ENCODE measurements at regions not wholly inside any gene's neighbourhood (a gene's known extent, or its start where the extent isn't known, plus 50 kb on each side); places are given as distances from the start of the nearest gene placed in this dataset.

DNA sequence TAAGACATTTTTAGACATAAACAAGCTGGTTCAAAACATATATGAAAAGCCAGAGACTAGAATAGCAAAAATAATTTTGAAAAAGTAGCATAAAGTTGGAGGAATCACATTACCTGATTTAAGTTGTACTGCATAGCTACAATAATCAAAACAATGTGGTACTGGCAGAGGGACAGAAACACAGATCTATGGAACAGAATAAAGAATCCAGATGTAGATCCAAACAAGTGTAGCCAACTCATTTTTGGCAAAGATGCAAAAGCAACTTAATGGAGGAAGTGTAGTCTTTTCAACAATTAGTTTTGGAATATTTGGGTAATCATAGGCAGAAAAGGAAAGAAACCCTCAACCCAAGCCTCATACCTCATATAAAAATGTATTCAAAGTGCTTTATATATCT is 278.7 kb upstream of the ZNF521 start:
- no peak for DNase-seq

DNA sequence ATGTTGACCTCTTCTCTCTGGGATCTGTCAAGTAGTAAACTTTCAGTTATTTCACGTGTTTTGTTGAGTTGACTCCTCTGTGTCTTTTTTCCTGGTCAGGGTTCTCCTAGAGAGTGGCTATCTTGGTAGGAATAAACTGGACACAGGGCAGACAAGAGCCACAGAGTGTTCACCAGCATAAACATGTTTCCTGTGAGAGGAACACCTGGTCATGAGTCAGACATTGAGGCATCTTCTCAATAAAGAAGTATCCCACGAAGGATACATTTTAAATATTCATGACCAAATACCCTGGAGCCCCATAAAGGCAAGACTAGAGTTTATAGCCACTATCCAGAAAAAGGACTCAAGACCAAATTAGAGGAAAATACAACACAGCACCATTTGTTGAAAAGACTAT is 269.7 kb upstream of the ZNF521 start:
- no peak for DNase-seq

DNA sequence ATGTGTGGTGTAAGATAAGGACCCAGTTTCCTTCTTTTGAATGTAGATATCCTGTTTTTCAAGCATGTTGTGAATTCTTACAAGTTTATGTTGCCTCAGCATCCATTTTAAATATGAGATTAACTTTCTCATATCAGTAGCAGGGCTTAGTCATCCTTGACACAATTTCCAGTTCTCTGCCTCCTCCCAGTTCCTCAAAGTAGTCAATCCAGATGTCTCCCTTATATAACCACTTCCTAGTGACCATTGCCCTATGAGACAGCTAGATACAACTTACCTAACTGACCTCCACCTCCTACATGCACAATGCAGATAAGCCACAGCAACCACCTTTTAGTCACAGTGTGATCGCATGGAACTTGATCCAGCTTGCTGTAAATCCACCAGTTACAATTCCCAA is 269.2 kb upstream of the ZNF521 start:
- DNase-seq: no peak

DNA sequence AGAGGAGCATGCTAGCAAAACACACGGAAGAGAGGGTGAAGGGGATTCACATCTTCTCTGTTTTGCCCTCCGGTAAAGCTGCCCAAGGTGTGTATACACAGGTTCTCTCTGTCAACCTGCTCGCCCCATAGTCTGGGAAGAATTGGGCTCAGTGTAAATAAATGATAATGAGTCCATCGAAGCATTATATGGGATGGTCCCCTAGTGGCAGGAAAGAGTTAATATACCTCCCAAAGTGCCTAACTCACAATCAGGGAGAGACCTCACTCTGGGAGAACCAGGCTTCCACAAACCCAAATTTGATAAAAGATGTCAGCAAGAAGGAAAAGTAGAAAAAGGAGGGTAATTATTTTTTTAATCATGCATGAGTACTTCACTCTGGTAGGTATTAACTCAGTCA is 262.2 kb upstream of the ZNF521 start:
- no peak for DNase-seq

DNA sequence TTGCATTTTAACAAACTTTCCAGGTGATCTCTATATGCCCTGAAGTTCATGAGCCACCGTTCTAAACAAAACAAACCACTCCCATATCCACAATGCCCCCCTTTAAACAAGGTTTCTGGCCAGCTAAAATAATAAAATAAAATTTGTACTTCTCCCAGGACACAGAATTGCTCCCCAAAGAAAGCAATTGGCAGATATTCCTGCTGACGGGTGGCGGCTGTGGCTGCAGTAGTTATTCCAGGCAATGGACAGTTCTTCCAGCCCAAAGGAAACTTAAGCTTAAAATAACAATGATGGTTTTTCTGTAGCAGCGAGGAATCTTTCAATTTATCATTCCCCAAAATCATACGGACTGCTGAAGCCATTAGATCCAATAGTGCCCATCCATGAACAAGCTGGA is 260.5 kb upstream of the ZNF521 start:
- DNase-seq: no peak

DNA sequence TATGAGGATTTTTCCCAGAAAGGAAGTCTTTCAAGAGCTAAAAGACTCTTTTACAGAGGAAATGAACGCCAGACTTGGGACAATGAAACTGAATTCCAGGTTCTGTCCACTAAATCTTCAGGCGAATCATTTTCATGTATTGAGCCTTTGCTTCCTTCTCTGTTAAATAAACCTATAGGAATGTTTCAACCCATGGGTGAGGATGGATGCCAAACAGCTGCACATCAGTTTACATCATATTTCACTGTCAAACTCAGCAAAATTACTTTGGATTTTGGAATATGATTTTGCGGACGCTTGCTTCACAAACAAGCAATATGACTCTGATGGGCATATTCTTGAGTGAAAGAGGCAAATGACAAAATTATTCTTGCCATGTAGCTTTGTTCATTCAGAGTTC is 256.1 kb upstream of the ZNF521 start:
- DNase-seq: no peak

DNA sequence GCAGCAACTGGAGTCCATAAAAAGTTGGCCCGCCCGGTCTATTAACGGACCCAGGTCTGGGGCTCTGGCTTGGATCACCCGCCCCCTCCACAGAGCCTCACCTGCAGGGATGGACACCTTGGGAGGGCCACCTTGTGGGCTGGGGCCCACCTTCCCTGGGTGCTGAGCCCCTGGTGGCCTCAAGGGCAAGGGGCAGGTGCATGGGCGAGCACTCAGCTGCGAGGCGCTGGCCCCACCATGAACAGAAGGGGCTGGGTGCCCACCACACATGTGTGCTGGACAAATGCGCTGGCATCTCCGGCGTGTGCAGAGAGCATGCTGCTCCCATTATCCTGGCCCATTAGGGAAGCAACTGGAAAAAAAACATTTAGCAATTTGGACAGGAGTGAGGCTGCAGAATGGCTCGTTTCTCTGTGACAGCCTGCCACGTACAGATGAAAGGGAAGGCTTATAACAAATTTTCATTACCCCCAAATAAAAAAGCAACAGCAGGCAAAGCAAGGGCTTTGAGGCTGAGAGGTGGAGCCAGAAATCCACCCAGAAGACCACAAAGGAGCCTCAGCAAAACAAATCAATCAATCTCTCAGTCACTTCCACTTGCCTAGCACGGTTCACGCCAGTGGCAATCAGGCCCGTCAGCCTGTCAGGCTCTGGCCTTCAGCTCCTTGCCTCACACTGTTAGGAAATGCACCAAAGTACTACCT is 253.1 kb upstream of the ZNF521 start:
- DNase-seq: no peak

DNA sequence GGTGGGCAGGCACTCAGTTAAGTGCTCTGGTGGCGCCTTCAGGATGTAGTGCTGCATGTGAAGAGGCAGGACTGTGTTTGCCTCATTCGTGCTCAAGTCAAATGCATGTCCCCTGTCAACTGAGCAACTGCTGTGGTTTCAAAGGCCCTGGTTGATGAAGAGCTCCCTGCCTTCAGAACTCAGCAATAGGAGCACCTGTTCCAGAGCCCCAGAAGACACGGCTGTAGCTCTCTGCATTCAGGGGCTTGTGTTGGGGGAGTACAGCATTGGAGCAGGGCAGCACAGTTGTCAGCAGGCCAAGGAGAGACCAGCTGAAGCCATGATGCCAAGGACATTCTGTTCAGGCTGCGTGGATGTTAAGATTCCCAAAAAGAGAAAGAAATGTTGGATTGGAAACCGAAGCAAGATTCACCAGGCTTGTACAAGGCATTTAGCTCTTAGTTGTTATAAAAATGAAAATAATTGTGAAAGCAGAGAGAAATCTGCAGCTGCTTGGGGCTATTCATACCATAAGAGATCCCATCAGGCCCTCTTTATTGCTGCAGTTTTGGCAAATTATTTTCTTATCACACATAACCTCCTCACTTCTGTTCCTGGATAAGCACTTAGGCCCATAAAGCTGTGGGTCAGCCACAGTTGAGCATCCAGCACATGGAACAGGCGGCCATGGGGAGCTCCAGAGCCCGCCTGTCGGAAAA is 252.4 kb upstream of the ZNF521 start:
- DNase-seq: no peak

DNA sequence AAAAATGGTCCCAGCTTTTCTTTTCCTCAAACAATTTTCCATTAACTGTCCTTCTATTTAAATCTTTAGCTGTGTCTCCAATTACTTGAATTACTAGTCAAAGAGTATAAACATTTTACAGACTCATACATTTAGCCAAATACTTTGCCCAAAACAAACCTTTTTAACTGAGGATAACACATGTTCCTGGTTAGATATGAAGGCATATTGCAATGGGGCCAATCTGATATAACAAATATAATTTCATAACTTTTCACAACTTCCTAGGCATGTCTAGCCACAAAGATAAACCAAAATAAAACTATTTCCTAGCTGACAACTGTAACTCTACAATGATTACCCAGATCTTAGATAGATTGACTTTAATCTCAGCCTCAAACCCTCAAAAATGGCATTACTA is 247.5 kb upstream of the ZNF521 start:
- DNase-seq: no peak

DNA sequence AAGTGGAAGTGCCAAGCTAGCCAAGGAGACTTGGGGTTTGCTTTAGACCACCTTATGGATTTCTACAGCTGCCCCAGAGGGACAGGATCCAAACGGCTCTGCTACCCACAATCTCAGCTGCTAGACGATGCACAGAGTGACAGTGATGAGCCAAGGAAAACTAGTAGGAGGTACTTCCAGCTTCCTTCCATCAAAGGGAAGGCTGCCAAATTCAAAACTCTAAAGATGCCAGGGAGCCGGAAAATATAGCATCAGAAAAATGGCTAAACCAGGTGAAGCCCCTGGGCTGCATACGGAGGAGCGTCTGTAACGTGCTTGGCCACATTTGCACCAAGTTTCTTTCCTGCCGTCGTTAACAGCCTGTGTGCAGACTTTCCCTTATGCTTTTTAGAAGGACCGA is 245.5 kb upstream of the ZNF521 start:
- DNase-seq: no peak

DNA sequence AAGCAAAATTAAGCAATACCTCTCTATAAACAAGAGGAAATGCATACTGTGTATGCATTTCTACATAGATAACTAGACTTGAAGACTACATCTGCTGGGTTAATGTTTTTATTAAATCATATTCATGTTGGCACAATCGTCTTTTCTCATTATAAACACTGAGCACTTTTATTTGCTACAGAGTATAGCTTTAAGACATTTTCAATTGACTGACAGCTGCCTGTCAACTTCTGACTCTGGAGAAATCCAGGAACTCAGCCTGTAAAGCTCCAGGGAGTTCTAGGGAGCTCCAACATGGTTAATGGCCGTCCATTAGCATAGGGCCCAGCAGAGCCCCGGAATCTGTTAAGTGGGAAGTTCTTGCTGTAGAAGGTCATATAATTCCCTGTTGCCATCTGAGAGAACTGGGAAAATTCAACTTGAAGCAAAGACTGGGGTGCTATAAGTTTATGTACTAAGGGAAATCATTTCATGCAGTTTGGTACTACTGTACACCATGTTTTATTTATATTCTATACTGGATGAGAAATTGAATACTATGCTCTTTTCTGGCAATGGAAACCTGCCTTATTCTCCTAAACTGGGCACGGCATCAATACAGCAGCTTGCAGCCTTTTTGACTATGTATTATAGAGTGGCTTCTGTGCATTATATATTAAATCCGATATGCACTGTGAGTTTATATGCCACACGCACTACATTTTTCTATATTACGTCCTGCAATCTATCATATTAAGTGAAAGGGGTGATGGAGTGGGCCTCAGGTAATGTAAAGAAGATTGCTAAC is 243.5 kb upstream of the ZNF521 start:
- DNase-seq: no peak

DNA sequence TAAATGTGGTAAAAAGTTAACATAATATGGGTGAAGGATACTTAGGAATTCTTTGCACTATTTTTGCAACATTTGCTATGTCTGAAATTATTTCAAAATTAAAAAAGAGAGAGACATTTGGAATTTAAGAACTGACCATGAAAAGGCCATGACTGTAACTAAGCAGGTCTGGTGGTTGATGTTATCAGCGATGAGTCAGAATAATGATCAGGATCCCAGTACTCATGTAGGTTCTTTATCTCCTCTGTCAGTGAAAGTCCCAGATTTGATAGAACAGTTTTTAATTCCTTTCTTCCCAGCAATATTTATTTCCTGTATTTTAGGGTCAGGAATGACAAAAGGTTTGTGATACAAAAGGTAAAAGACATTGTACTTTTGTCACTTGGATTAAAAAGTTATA is 242.4 kb upstream of the ZNF521 start:
- DNase-seq: no peak

DNA sequence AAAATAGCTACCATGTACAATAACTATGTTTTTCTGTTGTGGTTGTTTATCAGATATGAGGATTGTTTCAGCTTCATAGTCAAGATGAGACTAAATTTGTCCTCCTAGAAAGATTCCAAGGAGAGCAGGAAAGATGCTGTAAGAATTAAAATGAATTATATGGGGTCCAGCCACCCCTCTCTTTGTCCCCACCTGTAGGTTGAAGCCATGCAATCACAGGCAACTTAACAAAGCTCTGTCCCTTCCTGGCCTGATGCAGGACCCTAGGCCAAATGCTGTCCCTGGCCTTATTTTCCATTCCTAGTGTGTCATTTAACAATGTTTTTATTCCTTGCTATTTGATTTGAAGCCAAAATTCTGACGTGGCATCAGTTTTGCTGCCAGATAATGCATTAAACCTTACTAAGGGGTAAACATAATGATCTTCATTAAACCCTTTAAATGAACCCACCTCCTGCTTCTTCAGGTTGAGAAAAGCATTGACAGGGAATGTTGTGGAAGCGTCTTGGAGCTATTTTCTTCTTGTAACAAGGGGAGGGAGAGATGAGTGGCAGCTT is 240.9 kb upstream of the ZNF521 start:
- DNase-seq: no peak

DNA sequence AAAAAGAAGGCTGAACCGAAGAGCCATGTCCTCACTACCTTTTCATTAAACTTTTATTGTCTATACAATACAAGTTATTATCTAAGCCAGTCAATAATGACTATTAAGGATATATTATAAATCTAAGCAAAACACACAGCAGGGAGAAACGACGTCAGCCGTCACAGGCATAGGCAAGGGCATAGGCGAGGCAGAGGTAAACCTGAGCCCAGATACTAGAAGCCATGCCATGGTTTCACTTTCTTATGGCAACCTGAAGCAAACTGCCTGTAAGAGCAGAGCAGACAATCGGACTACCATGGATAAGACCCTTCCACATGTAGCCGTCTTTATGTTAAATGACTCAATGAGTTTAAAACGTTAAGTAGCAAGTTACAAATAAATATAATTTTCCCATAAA is 238.5 kb upstream of the ZNF521 start:
- no peak for DNase-seq

DNA sequence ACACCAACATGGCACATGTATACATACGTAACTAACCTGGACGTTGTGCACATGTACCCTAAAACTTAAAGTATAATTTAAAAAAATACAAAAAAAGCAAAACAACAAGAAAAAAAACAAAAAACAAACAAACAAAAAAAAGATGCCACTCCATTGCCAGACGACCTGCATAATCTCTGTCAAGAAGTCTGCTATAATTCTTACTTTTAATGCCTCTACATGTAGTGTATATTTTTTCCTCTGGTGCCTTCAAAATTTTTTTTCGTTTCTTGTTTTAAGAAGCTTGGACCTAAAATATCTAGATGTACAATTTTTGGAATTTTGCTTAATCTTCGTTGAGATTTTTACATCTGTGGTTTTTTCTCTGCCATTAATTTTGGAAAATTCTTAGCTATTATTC is 235.6 kb upstream of the ZNF521 start:
- no peak for DNase-seq

DNA sequence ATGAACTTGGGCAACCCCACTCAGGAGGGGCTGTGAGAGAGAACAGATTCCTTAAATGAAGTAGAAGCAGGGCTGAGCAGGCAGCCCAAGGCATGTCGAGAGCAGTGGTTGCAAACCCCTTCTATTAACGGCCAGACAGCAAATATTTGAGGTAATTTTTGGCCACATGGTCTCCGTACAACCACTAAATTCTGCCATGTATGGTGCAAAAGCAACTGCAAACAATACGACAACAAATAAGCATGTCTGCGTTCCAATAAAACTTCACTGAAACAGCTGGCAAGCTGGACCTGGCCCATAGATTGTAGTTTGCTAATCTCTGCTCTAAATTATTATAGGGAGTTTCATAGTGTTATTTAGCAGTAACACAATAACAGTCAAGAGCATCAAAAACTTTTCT is 217.0 kb upstream of the ZNF521 start:
- no peak for DNase-seq

DNA sequence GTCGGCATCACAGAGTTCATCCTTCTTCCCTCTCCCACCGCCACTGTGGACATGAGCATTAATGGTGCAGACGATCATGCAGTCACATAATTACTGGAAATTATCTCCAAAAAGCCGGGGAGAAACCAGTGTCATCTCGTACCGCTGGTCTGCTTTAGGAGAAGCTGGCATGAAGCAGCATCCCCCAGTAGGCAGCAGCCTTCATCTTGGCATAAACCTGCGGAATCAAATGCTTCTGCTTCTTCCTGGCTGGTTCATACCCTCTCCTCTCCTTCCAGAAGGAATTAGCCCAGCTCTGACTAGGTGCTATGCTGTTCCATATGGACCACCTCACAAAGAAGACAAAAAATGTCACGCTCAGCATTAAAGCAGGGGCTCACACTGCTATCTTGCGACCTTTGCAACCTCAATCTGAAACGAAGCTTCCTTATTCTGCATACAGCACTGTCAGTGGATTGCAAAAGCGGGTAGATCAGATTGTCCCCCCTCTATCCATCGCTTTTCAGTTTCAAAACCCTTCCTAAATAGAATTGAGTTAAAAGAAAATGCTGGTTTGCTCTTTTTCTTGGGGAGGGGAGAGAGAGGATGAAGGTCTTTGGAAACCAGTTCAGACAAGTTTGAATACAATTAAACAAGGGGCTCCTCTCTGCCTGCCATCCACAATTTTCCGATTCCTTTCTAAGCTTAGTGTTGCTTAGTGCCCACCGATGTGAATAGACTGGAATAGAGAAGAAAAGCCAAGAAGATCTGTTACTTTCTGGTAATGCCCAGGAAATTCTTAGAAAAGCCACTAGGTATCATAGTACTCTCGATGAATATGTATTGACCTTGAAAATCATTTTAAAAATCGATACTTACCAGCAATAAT is 212.1 kb upstream of the ZNF521 start:
- no peak for DNase-seq

DNA sequence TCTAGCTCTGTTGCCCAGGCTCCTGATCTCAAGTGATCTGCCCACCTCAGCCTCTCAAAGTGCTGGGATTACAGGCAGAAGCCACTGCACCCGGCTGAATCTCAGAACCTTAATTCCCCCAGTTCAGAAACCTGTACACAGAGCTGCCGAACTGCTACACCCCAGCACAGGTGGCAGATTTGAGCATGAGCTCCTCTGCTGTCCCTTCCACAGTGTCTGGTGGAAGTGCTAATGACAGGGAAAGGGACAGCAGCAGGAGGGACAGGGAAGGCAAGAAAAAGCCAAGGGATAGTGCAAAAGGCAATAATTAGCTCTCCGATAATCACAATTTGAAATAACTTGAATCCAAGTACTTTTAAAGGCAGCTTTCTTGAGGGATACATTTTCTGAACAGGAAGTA is 211.4 kb upstream of the ZNF521 start:
- DNase-seq: no peak

DNA sequence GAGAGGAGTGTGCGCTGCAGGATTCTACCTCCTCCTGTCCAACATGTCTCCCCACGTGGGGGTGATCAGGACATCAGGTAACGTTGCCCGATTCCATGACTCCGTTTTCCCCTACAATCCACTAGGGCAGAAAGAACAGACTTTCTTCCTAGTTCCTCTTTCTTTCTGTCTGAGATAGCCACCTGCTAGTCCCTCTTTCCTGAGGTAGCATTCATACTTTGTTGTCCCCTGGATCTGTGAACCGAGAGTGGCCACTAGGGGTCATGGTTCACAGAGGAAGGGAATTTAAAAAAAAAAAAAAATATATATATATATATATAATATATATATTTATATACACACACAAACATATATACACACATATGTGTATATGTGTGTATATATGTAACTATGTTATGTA is 210.0 kb upstream of the ZNF521 start:
- DNase-seq: no peak

DNA sequence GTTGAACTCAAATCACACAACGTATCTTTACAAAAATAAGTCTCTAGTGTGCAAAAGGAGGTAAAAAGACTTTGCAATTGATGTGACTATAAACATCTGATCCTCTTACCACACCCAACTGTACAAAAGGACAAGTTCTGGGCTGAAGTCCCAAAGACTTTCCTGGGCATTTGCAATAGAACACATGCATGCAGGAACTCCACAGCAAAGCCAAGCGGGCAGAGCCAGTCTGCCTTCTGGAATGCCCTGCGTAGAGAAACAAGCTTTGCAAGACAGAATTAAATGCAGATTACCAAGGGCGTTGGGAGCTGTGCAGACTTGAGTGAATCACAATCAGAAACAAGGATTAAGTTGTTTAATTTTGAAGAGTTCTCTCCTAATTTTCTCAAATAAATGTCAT is 208.4 kb upstream of the ZNF521 start:
- DNase-seq: no peak

DNA sequence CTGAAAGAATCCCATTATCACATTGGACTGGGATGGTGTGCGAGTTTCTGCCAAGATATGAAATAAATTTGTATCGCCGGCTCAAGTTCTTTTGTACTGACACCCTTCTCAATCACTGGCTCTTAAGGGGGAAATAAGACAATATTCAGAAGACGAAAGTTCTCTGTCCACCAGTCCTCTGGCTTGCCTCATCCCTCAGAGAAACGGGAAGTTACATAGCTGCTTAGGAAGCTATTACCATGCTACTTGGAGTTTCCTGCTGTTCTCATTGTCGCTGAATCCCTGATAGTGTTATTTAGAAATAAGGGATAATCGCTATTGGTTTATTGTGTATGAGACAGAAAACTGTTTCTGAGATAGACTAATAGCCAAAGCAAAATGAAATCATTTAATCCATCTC is 205.0 kb upstream of the ZNF521 start:
- no peak for DNase-seq

DNA sequence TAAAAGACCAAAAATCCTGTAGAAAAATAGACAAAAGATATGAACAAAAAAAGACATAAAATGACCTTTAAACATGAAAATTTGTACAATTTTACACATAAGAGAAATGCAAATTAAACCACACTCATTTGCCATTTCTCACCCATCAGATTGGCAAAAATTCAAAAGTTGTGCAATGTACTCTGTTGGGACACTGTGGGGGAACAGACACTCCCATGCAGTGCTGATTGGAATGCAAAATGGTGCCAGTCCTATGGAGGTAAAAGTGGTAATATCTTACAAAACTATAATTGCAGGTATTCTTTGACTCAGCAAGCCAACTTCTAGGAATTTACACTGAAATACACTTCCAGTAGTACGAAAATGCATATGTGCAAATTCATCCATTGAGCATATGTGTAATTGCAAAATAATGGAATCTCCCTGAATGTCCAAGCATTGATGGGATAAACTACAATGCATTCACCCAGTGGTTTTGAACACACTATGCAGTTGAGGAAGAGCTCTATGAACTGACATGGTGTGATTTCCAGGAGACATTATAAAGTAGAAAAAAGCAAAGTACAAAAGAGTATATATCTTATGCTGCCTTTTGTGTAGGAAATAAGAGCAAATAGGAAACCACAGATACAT is 201.8 kb upstream of the ZNF521 start:
- no peak for DNase-seq

All from NCI-H1105 (cell line).